ENCODE measurements at regions not wholly inside any gene's neighbourhood (a gene's known extent, or its start where the extent isn't known, plus 50 kb on each side); places are given as distances from the start of the nearest gene placed in this dataset.
"Not testable (repeated sequence)": the region's sequence is repeated elsewhere in the genome, so short reads cannot be mapped to it uniquely, and the experiment has no call there.

- peak; percentile 64 for DNase-seq (ENCODE audit: low read depth)
- no peak overlapping the region for H3K4me3 ChIP-seq (ENCODE audit: control insufficient read depth, low read depth, low read length)
- TF ChIP-seq CTCF (conservative IDR thresholded peaks at IDR 0.05; ENCODE audit: control insufficient read depth, insufficient read depth, low read depth, low read length), result no peak
These were observed 249.5 kb upstream of the KCNG1 start for GRCh38 chr20:51272401-51272800.

GRCh38 chr20:51271931-51272330 is 249.0 kb upstream of the KCNG1 start:
- no peak for DNase-seq (ENCODE audit: low read depth)
- no peak for TF ChIP-seq CTCF (conservative IDR thresholded peaks at IDR 0.05; ENCODE audit: control insufficient read depth, insufficient read depth, low read depth, low read length)
- no peak overlapping the region for H3K4me3 ChIP-seq (ENCODE audit: control insufficient read depth, low read depth, low read length)

- not testable (repeated sequence) for H3K4me3 ChIP-seq (ENCODE audit: control insufficient read depth, low read depth, low read length); DNase-seq (ENCODE audit: low read depth)
These were observed 248.4 kb upstream of the KCNG1 start for GRCh38 chr20:51271289-51271688.

- TF ChIP-seq CTCF (conservative IDR thresholded peaks at IDR 0.05; ENCODE audit: control insufficient read depth, insufficient read depth, low read depth, low read length), result no peak
- DNase-seq (ENCODE audit: low read depth), result no peak
- no peak overlapping the region for H3K4me3 ChIP-seq (ENCODE audit: control insufficient read depth, low read depth, low read length)
These were observed 246.8 kb upstream of the KCNG1 start for GRCh38 chr20:51269671-51270070.

GRCh38 chr20:51267679-51268078 is 244.8 kb upstream of the KCNG1 start:
- DNase-seq (ENCODE audit: low read depth), result no peak
- no peak for TF ChIP-seq CTCF (conservative IDR thresholded peaks at IDR 0.05; ENCODE audit: control insufficient read depth, insufficient read depth, low read depth, low read length)
- H3K4me3 ChIP-seq (ENCODE audit: control insufficient read depth, low read depth, low read length), result no peak overlapping the region

GRCh38 chr20:51266353-51266752 is 243.4 kb upstream of the KCNG1 start:
- no peak for TF ChIP-seq CTCF (conservative IDR thresholded peaks at IDR 0.05; ENCODE audit: control insufficient read depth, insufficient read depth, low read depth, low read length)
- no peak for DNase-seq (ENCODE audit: low read depth)
- no peak overlapping the region for H3K4me3 ChIP-seq (ENCODE audit: control insufficient read depth, low read depth, low read length)

DNA sequence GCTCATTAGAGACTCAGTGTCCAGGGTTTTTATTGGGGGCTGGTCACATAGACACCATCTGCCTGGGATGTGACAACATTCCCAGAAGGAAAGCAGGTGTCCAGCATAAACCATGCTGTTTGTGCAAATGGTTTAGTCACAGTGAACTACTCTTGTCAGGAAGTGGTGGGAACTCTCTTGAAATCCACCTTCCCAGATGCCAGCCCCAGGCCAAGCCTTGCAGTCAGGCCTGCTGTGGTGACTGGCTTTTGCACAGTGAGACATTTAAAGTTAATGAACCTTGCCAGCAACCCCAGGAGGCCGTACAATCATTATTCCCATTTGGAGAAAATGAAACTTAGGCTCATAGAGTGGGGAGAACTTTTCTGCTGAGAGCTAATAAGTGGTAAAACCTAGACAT is 242.5 kb upstream of the KCNG1 start:
- TF ChIP-seq CTCF (conservative IDR thresholded peaks at IDR 0.05; ENCODE audit: control insufficient read depth, insufficient read depth, low read depth, low read length), result no peak
- H3K4me3 ChIP-seq (ENCODE audit: control insufficient read depth, low read depth, low read length), result no peak overlapping the region
- DNase-seq (ENCODE audit: low read depth), result no peak
